ENCODE measurements at regions not wholly inside any gene's neighbourhood (a gene's known extent, or its start where the extent isn't known, plus 50 kb on each side); places are given as distances from the start of the nearest gene placed in this dataset.

GRCh38 chr6:141790921-141791320 lies 341.8 kb upstream of the GJE1 start:
- DNase-seq (ENCODE audit: low read depth) = no peak
- in situ Hi-C loops (cut with HindIII; ENCODE audit: low sequenced_read_pairs) = no loop called here
- H3K4me3 ChIP-seq (ENCODE audit: low read depth, low read length) = no peak overlapping the region
- TF ChIP-seq CTCF (IDR thresholded peaks at IDR 0.05; ENCODE audit: low read depth, low read length, missing control alignments) = no peak

- H3K4me3 ChIP-seq (ENCODE audit: low read depth, low read length) = no peak overlapping the region
- in situ Hi-C loops (cut with HindIII; ENCODE audit: low sequenced_read_pairs) = no loop called here
- no peak for DNase-seq (ENCODE audit: low read depth)
- no peak for TF ChIP-seq CTCF (IDR thresholded peaks at IDR 0.05; ENCODE audit: low read depth, low read length, missing control alignments)
These were observed 344.6 kb upstream of the GJE1 start for GRCh38 chr6:141788096-141788495.

- H3K4me3 ChIP-seq (ENCODE audit: low read depth, low read length) = no peak overlapping the region
- in situ Hi-C loops (cut with HindIII; ENCODE audit: low sequenced_read_pairs) = no loop called here
- no peak for TF ChIP-seq CTCF (IDR thresholded peaks at IDR 0.05; ENCODE audit: low read depth, low read length, missing control alignments)
- DNase-seq (ENCODE audit: low read depth) = no peak
These were observed 349.1 kb upstream of the GJE1 start for GRCh38 chr6:141783585-141783984.

- DNase-seq (ENCODE audit: low read depth) = no peak
- in situ Hi-C loops (cut with HindIII; ENCODE audit: low sequenced_read_pairs) = no loop called here
- no peak for TF ChIP-seq CTCF (IDR thresholded peaks at IDR 0.05; ENCODE audit: low read depth, low read length, missing control alignments)
- H3K4me3 ChIP-seq (ENCODE audit: low read depth, low read length) = no peak overlapping the region
These were observed 352.4 kb upstream of the GJE1 start for GRCh38 chr6:141780296-141780695.

GRCh38 chr6:141764388-141764787 lies 368.3 kb upstream of the GJE1 start:
- no peak overlapping the region for H3K4me3 ChIP-seq (ENCODE audit: low read depth, low read length)
- in situ Hi-C loops (cut with HindIII; ENCODE audit: low sequenced_read_pairs) = no loop called here
- no peak for TF ChIP-seq CTCF (IDR thresholded peaks at IDR 0.05; ENCODE audit: low read depth, low read length, missing control alignments)
- DNase-seq (ENCODE audit: low read depth) = no peak

GRCh38 chr6:141758430-141758829 lies 374.3 kb upstream of the GJE1 start:
- in situ Hi-C loops (cut with HindIII; ENCODE audit: low sequenced_read_pairs) = no loop called here
- no peak for DNase-seq (ENCODE audit: low read depth)
- no peak overlapping the region for H3K4me3 ChIP-seq (ENCODE audit: low read depth, low read length)
- TF ChIP-seq CTCF (IDR thresholded peaks at IDR 0.05; ENCODE audit: low read depth, low read length, missing control alignments) = no peak

- DNase-seq (ENCODE audit: low read depth) = no peak
- TF ChIP-seq CTCF (IDR thresholded peaks at IDR 0.05; ENCODE audit: low read depth, low read length, missing control alignments) = no peak
- H3K4me3 ChIP-seq (ENCODE audit: low read depth, low read length) = no peak overlapping the region
- in situ Hi-C loops (cut with HindIII; ENCODE audit: low sequenced_read_pairs) = no loop called here
These were observed 379.5 kb upstream of the GJE1 start for GRCh38 chr6:141753180-141753579.
